Head of caudate nucleus (tissue), 42 donors: ENCODE measurements at regions not wholly inside any gene's neighbourhood (a gene's known extent, or its start where the extent isn't known, plus 50 kb on each side); places are given as distances from the start of the nearest gene placed in this dataset.
A peak's percentile ranks its signal among the peaks of the same experiment; 100 is the strongest.
"Not testable (repeated sequence)": the region's sequence is repeated elsewhere in the genome, so short reads cannot be mapped to it uniquely, and the experiment has no call there.

Experiments
- DNase-seq, 42 donors: peaks; one replicate each; pipeline versions ENCODE4 v3.0.0 to v3.0.0-alpha.2; 2020 to 2021; ENCODE audit warnings: mixed read lengths in 7 of 42
- intact Hi-C: fragments of 100-400 bp; cut with DNase I; formaldehyde crosslinking; loops from one replicate; pipeline ENCODE4 v1.15.0; 2022

DNA sequence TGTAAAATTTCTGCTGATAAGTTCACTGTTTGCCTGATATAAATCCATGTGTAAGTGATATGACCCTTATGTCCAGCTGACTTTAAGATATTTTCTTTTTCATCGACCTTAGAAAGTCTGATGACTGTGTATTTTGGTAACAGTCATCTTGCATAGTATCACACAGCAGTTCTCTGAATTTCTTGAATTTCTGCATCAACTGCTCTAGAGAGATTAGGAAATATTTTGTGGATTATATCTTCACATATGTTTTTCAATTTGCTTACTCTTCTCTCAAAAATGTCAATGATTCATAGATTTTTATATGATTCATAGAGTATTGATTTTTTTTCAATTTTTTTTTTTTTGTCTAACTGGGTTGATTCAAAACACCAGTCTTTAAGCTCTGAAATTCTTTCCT lies 945.3 kb downstream of the TRIB2 start:
- DNase-seq: no peak
- intact Hi-C loops: no loop called here

GRCh38 chr2:13666582-13667414 lies 950.1 kb downstream of the TRIB2 start:
- intact Hi-C loops: no loop called here
- DNase-seq: no peak

- DNase-seq: no peak
- intact Hi-C loops: no loop called here
Measured at GRCh38 chr2:13667415-13667757, 950.6 kb downstream of the TRIB2 start.

DNA sequence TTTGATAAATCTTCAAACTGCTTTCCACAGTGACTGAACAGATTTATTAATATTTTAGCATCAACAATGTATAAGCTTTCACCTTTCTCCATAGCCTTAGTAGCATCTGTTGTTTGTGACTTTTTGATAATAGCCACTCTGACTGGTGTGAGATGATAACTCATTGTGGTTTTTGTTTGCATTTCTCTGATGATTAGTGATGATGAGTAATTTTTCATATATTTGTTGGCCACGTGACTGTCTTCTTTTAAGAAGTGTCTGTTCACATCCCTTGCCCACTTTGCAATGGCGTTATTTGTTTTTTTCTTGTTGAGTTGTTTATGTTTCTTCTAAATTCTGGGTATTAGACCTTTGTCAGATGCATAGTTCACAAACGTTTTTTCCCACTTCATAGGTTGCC lies 952.9 kb downstream of the TRIB2 start:
- intact Hi-C loops: no loop called here
- no peak for DNase-seq

GRCh38 chr2:13673821-13674220 lies 957.1 kb downstream of the TRIB2 start:
- DNase-seq, intact Hi-C loops: not testable (repeated sequence)

DNA sequence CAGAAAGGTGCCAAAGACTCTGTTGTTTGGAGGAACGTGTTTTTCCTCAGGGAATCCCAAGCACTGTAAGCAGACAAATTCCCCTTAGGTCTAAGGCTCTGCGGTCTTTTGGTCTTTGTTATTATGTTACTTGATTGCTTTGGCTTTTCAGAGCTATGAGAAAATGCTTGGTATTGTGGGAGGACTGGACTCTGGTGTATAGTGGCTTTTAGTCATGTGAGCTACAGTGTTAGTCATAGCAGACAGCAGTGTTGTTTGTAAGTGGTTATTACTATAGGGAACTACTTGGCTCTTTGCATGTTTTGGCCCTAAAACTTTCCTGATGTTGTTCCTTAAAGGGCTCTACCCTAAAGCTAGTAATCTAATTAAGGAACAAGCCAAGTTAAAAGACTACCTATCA lies 956.2 kb upstream of the LRATD1 start:
- intact Hi-C loops: no loop called here
- DNase-seq: no peak

DNA sequence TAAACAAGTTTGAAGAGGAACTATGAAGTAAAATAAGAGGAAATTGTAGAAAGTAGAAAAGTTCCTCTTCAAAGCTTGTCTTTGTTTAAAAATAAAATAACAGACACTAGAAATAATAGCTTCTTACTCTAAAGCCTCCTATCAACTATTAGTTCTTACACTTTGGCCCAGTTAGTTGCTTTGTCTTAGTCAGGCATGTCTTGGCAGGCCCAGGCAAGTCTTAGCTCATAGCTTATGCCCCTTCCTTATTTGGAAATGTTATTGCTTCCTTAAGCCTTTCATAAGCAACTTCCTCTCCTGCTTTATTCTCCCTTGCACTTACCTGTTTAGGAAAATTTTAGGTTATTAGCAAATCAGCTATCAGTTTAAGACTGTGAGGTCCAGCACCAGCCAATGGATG lies 950.6 kb upstream of the LRATD1 start:
- no peak for DNase-seq
- intact Hi-C loops: no loop called here

DNA sequence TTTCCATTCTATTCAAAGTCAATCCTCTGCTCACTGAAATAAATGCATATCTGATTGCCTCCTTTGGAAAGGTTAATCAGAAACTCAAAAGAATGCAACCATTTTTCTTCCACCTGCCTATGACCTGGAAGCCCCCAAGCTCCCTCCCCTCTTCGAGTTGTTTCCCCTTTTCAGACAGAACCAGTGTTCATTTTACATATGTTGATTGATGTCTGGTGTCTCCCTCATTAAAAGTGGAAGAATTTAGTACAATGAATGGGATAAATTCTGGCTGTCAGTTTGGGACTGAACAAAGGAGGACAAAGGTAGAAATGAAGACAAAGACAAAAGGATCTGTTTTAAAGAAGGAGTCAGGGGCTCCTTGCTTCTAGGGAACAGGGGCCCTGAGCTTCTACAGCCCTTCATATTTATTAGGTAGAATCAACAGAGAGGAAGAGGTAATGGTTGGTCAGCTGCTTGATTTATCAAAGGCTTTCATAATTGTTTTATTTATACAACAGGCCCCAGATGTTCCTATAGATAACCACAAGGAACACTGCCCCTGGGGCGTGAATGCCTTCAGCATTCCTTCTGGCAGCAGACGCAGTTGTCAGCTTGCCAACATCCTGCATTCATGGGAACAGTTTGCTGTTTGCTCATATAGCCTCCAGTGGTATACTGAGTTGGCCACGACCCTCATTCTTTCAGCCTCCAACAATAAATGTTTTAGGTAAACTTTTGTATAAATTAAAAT lies 949.8 kb upstream of the LRATD1 start:
- no peak for DNase-seq
- intact Hi-C loops: no loop called here

DNA sequence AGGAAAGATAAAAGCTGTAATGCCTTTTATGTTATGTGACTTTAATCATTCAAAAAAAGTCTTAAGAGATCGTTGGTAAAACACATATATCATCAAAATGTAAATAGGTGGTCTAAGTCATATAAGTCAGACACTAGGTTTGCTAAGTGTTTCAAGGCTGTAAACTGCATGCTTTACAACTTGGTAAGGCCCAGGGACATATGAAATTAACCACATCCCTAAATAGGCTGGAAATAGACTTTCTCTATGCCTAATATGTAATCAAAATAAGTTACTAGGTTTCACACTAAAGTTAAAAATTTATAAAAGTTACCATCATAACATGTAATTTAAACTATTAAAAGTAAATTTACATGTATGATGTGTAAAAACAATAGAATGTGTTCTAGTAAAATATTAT lies 946.3 kb upstream of the LRATD1 start:
- intact Hi-C loops: no loop called here
- no peak for DNase-seq

DNA sequence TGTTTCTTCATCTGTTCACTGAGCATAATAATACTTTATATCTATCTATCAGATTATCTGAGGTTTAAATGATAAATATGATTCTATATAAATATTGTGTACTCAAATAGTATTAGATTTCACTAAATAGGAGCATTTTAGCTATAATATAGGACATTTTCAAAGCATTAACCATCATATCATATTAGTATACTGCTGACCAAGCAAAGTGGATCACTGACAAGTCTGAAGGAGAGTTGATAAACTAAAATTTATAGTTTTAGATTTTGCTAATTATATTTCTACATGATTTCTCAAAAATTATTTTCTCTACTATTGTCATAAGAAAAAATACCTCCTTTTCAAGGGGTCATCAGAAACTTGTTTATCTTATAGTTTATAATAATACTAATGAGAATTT lies 937.8 kb upstream of the LRATD1 start:
- intact Hi-C loops: no loop called here

GRCh38 chr2:13696601-13697000 lies 935.9 kb upstream of the LRATD1 start:
- no peak for DNase-seq
- intact Hi-C loops: no loop called here

More for the DNA sequence above, 937.8 kb upstream of the LRATD1 start:
- DNase-seq: no peak

GRCh38 chr2:13698847-13699246 lies 933.7 kb upstream of the LRATD1 start:
- intact Hi-C loops: no loop called here
- no peak for DNase-seq

- DNase-seq, intact Hi-C loops: not testable (repeated sequence)
Measured at GRCh38 chr2:13699939-13700338, 932.6 kb upstream of the LRATD1 start.

DNA sequence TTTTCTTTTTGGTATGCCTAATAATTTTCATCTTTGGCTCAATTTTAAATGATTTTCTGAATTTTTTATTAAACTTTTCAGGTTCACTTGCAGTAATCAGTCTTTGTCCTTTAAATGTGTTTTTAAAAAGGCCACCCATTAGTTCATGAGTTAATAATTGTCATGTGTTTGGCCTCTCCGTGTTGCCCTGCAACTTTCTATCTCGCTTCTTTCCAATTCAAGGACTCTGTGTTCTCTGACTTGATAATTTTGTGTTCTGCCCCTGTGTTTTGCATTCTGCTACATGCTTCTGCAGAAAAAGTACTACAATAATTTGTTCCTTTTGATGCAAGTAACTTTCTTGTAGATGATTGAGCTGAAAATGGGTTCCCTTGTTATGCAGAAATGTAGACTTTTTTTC lies 921.4 kb upstream of the LRATD1 start:
- no peak for DNase-seq
- intact Hi-C loops: no loop called here

DNA sequence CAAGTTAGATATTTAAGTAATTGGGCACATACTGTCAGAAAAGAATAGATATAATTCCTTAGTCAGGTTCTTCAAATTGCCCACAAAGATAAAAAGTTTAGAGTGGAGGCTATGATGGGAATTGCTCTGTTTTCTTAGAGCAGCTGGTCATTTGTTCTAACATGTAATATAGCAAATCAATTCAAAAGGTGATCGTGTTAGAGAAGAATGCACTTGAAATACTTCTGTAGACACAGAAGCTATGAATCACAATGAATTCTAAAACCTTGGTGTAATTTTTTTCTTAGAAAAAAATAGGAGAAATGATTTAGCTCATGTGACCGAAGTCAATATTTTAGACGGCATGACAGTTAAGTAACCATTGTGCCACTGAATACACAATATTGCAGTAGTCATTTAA lies 918.1 kb upstream of the LRATD1 start:
- intact Hi-C loops: no loop called here
- no peak for DNase-seq

- intact Hi-C loops: no loop called here
- DNase-seq: no peak
Measured at GRCh38 chr2:13725945-13726344, 906.6 kb upstream of the LRATD1 start.

DNA sequence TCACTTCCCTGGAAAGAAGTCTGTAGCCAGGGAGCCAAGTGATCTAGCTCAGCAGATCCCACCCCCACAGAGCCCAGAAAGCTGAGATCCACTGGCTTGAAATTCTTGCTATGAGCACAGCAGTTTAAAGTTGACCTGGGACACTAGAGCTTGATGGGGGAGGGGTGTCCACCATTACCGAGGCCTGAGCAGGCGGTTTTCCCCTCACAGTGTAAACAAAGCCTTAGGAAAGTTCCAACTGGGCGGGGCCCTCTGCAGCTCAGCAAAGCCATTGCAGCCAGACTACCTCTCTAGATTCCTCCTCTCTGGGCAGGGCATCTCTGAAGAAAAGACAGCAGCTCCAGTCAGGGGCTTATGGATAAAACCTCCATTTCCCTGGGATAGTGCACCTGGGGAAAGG lies 887.2 kb upstream of the LRATD1 start:
- intact Hi-C loops: no loop called here
- DNase-seq: no peak

GRCh38 chr2:13751955-13752354 lies 880.6 kb upstream of the LRATD1 start:
- intact Hi-C loops: no loop called here

GRCh38 chr2:13758412-13758811 lies 874.1 kb upstream of the LRATD1 start:
- DNase-seq: peak in 1 of 42 donors; percentile 7

More at GRCh38 chr2:13751955-13752354, 880.6 kb upstream of the LRATD1 start:
- no peak for DNase-seq

GRCh38 chr2:13768274-13768673 lies 864.2 kb upstream of the LRATD1 start:
- DNase-seq: no peak
- intact Hi-C loops: no loop called here

More at GRCh38 chr2:13758412-13758811, 874.1 kb upstream of the LRATD1 start:
- intact Hi-C loops: no loop called here

- intact Hi-C loops: no loop called here
- no peak for DNase-seq
Measured at GRCh38 chr2:13770279-13770678, 862.2 kb upstream of the LRATD1 start.
